ENCODE measurements at regions not wholly inside any gene's neighbourhood (a gene's known extent, or its start where the extent isn't known, plus 50 kb on each side); places are given as distances from the start of the nearest gene placed in this dataset.

DNA sequence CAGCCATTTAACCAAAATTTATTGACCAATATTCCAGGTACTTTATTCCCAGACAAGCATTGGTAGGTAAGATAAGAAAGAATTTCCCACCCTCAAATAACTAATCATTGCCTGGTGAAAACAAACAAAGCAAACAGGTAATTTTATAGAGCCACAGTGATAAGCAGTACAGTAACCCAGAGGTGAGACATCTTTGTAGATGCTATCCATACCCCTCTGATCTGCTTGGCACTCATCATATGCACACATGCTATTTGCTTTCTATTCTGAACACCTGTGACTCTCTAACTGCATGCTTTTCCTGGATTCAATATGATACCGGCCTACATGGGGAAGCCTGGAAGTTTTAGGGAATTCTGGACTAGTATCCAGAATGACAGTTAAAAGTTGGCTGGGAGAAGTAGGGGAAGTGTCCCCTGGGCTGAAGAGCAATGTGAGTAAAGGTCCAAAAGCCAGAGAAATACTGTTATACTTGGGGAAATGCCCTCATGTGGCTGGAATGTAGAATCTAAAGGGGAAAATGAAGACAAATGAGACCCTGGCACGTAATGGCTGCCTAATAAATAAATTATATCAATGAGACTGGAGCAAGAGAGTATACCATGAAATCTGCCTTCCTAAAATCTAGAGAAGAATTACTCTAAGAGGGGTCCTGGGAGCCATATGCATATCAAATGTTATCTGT, 243.8 kb upstream of the ADAMTSL1 start:
- Histone ChIP-seq H3K27ac (ENCODE audit: insufficient read length, low read depth, low read length) (no peak overlapping the region), H3T11ph (ENCODE audit: low read length) (no peak overlapping the region), H4K8ac (replicated peaks; ENCODE audit: insufficient read length, low read depth, low read length) (no peak overlapping the region), H4K20me1 (ENCODE audit: control insufficient read depth, insufficient read depth, insufficient read length) (no peaks in the 10 kb centered on the region), H3K9me3 (ENCODE audit: control insufficient read depth, low read depth, low read length) (no peaks in the 10 kb centered on the region), H2BK12ac (ENCODE audit: insufficient read length, low read depth, low read length) (no peak overlapping the region), H2AFZ (ENCODE audit: low read length) (no peak overlapping the region), H3K14ac (ENCODE audit: insufficient read depth, low read length) (no peak overlapping the region), H2BK20ac (ENCODE audit: low read depth, low read length, poor library complexity, severe bottlenecking) (no peak overlapping the region), H2BK120ac (ENCODE audit: low read depth, low read length, poor library complexity, severe bottlenecking) (no peak overlapping the region), H3K18ac (ENCODE audit: insufficient read length, low read depth, low read length) (no peak overlapping the region), H3K4ac (ENCODE audit: low read depth, low read length) (no peak overlapping the region), H3K23me2 (ENCODE audit: insufficient read length, low read depth, low read length, poor library complexity, severe bottlenecking) (no peaks in the 10 kb centered on the region), H4K5ac (ENCODE audit: insufficient read length, low read depth, low read length) (no peak overlapping the region), H3K9ac (ENCODE audit: extremely low read depth, insufficient read length, low read length) (no peak overlapping the region), H2BK5ac (ENCODE audit: insufficient read length, low read length) (no peak overlapping the region), H3K4me2 (ENCODE audit: insufficient read depth, insufficient read length, low read length) (no peak overlapping the region), H2BK15ac (ENCODE audit: low read depth, low read length) (no peak overlapping the region), H3K27me3 (ENCODE audit: insufficient read depth, low read length) (no peaks in the 10 kb centered on the region), H3K79me2 (ENCODE audit: insufficient read depth, low read length) (no peaks in the 10 kb centered on the region), H2AK5ac (ENCODE audit: insufficient read length, low read length) (no peak overlapping the region), H3K79me1 (ENCODE audit: insufficient read depth, low read depth, low read length, poor library complexity, severe bottlenecking) (no peaks in the 10 kb centered on the region), H3K23ac (ENCODE audit: insufficient read length, low read depth, low read length) (no peak overlapping the region), H3K56ac (ENCODE audit: insufficient read length, low read depth, low read length) (no peak overlapping the region), H4K91ac (ENCODE audit: insufficient read length, low read depth, low read length) (no peak overlapping the region), H3K4me1 (ENCODE audit: insufficient read depth, low read length) (no peaks in the 10 kb centered on the region)
- H3K27me3 Mint-ChIP-seq (ENCODE audit: low read depth), result peaks cover 3% of the 10 kb centered on the region; the same call in 1 of the 2 replicates
- H3K4me1 Mint-ChIP-seq, result peaks cover 0 to 4% of the 10 kb centered on the region in 2 experiments; a peak in 1 of 4 replicates
- no CpG with 5 or more reads among the region's 2 CpGs for WGBS (ENCODE audit: extremely low coverage, insufficient read length, low lambda C conversion rate)
- no peak for DNase-seq
- TF ChIP-seq, protein P1, sequence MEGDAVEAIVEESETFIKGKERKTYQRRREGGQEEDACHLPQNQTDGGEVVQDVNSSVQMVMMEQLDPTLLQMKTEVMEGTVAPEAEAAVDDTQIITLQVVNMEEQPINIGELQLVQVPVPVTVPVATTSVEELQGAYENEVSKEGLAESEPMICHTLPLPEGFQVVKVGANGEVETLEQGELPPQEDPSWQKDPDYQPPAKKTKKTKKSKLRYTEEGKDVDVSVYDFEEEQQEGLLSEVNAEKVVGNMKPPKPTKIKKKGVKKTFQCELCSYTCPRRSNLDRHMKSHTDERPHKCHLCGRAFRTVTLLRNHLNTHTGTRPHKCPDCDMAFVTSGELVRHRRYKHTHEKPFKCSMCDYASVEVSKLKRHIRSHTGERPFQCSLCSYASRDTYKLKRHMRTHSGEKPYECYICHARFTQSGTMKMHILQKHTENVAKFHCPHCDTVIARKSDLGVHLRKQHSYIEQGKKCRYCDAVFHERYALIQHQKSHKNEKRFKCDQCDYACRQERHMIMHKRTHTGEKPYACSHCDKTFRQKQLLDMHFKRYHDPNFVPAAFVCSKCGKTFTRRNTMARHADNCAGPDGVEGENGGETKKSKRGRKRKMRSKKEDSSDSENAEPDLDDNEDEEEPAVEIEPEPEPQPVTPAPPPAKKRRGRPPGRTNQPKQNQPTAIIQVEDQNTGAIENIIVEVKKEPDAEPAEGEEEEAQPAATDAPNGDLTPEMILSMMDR (conservative IDR thresholded peaks at IDR 0.05), result peak; percentile 31; the same call in 2 of the 3 replicates
- H3K9me3 Mint-ChIP-seq, result no peaks in the 10 kb centered on the region; a peak in 1 of 5 replicates
- H3K4me3 Mint-ChIP-seq, result no peak overlapping the region
- peak overlapping the region in 1 of 3 experiments; percentile 26; a peak in 1 of 7 replicates for H3K27ac Mint-ChIP-seq
- H3K36me3 Mint-ChIP-seq (ENCODE audit: insufficient read depth in 1 of 3, low read depth in 3 of 3), result no peaks in the 10 kb centered on the region
